ENCODE measurements at regions not wholly inside any gene's neighbourhood (a gene's known extent, or its start where the extent isn't known, plus 50 kb on each side); places are given as distances from the start of the nearest gene placed in this dataset.

DNA sequence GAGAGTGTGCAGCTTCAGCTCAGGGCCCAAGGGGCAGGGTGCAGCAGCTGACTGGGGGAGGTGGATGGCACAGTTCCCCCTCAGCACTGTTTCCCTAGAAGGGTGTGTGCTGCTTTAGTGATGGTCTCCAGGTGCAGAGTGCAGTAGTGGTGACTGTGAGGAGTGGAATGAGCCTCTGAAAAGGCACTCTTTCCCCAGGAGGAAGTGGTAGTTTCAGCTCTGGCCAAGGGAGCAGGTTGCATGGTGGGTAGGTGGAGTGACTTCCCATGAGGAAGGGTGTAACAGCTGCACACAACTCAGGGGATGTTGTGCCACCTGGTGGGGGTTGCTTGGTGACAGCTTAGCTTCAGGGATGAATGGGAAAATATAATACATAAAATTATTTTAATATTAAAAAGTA lies 251.5 kb upstream of the NXPH2 start:
- Mint-ChIP-seq H3K9me3 (peaks cover 6% of the 10 kb centered on the region), H3K27ac (no peak overlapping the region)
- ATAC-seq = peak; percentile 12

DNA sequence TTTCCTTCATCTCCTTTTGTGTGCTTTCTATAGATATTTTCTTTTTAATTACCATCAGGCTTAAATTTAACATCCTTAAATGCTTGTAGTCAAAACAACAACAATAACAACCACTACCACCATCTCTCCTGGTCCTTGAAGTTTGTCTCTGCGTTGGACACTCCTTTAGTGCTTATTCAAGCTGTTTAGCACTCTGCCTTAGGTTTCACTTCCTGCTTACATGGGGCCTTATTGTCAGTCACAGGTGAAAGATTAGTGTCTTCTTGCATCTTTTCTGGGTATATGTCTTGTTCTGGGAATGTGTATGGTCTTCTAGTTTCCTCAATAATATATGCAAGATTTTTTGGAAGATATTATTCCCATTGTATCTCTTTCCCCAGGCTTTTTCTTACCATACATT lies 240.1 kb upstream of the NXPH2 start:
- H3K27me3 Mint-ChIP-seq = no peaks in the 10 kb centered on the region

More for the DNA sequence above, 251.5 kb upstream of the NXPH2 start:
- Mint-ChIP-seq H3K27me3 (no peaks in the 10 kb centered on the region), H3K4me3 (no peak overlapping the region), H3K36me3 (no peaks in the 10 kb centered on the region), H3K4me1 (no peaks in the 10 kb centered on the region)

DNA sequence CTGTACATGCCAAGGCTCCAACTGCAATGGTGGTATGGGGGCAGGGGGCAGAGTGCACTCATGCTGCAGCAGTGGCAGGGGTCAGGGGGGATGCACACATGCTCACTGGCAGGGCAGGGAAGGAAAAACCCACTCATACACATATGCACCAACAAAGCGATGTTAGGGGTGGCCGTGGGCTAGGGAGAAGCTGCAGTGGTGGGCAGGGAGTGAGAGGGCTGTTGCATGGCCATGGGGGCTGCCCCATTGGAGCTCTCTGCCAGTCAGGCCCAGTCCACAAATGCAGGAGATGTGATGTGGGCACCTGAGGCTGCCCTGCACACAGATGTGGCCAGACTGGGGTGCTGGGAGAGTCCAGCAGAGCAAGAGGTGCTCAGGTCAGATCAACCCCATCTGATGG lies 238.1 kb upstream of the NXPH2 start:
- H3K27ac Mint-ChIP-seq = no peak overlapping the region
- no peak for ATAC-seq
- no peaks in the 10 kb centered on the region for H3K36me3 Mint-ChIP-seq
- no peaks in the 10 kb centered on the region for H3K27me3 Mint-ChIP-seq
- H3K4me3 Mint-ChIP-seq = no peak overlapping the region
- no peaks in the 10 kb centered on the region for H3K4me1 Mint-ChIP-seq
- peaks cover 16% of the 10 kb centered on the region for H3K9me3 Mint-ChIP-seq

More for the DNA sequence above, 240.1 kb upstream of the NXPH2 start:
- no peak for ATAC-seq
- Mint-ChIP-seq H3K4me1 (no peaks in the 10 kb centered on the region), H3K9me3 (peaks cover 12% of the 10 kb centered on the region), H3K36me3 (no peaks in the 10 kb centered on the region), H3K4me3 (no peak overlapping the region), H3K27ac (no peak overlapping the region)

DNA sequence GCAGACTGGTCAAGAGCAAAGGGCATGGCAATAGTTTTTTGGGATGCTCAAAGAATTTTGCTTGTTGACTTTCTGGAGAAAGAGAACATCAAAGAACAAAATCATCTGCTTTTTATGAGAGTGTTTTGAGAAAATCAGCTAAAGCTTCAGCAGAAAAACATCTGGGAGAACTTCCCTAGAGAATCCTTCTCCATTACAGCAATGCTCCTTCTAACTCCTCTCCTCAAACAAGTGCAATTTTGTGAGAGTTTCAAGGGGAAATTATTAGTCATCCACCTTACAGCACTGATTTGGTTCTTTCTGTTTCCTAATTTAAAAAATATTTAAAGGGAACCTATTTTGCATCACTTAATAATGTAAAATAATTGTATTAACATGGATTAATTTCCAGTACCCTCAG lies 226.9 kb upstream of the NXPH2 start:
- no peak overlapping the region for H3K4me3 Mint-ChIP-seq

DNA sequence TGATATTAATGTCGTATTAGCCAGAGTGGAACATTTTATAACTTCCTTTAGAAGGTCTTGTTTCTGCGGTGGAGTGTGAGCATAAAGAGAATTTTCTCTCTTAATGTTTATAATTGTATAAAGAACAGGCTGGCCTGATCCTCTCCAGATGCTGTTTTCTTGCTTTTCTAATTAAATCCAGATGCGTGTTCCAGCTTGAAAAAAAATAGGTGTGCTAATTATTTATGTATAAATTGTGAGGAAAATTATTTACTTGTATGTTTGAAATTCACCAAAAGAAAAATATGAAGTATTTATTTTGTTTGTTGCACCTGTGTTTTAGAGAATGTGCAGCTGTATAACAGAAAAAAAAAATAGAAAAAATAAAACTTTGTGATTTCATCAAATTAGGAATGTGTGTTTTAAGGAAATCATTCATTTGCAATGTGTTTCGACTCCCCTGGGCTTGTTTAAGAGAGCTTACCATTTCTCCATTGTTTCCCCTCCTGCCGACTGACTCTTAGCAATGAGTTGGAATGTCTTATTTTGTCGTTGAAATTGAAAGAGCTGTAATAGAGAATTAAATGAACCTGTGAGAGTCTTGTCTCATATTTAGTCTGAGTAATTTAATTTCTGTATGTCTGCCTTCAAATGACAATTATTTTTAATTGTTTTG lies 220.1 kb upstream of the NXPH2 start:
- H3K27me3 Mint-ChIP-seq = no peaks in the 10 kb centered on the region
- no peak overlapping the region for H3K4me3 Mint-ChIP-seq
- no peaks in the 10 kb centered on the region for H3K4me1 Mint-ChIP-seq
- no peak overlapping the region for H3K27ac Mint-ChIP-seq
- H3K9me3 Mint-ChIP-seq = peaks cover 7% of the 10 kb centered on the region
- no peak for ATAC-seq
- H3K36me3 Mint-ChIP-seq = no peaks in the 10 kb centered on the region

More for the DNA sequence above, 226.9 kb upstream of the NXPH2 start:
- no peak overlapping the region for H3K27ac Mint-ChIP-seq
- H3K4me1 Mint-ChIP-seq = no peaks in the 10 kb centered on the region
- H3K36me3 Mint-ChIP-seq = no peaks in the 10 kb centered on the region
- no peak for ATAC-seq
- no peaks in the 10 kb centered on the region for H3K27me3 Mint-ChIP-seq
- no peaks in the 10 kb centered on the region for H3K9me3 Mint-ChIP-seq

DNA sequence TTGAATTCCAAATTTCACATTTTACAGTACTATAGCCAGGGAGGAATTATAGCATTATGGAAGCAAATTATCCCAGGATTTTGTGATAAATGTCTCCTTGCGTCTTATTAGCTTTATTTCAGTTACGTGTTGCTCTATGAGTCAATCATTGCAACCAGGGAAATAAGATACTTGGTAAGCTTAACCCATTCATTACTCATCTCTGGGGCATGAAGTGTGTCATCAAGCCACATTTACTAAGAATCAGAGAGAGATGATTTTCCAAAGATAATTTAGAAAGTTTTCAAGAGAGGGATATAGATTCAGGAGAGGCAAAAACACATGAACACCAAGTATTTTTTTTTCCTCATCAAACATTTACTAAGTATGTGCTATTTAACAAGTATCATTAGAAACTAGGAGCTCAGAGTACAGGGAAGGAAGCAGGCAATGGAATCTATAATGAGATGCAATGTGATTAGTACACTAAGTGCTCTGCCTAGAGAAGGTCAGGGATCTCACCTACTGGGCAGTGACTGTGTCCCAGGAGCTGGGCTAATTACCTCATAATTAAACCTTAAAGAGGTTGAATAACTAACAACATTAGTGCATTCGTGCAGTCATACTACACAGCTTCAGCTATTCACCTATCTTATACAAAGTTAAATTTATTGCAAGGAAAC lies 217.8 kb upstream of the NXPH2 start:
- peaks cover 7% of the 10 kb centered on the region for H3K9me3 Mint-ChIP-seq
- no peak for ATAC-seq
- H3K27me3 Mint-ChIP-seq = no peaks in the 10 kb centered on the region
- H3K36me3 Mint-ChIP-seq = no peaks in the 10 kb centered on the region
- no peak overlapping the region for H3K27ac Mint-ChIP-seq
- H3K4me1 Mint-ChIP-seq = no peaks in the 10 kb centered on the region
- H3K4me3 Mint-ChIP-seq = no peak overlapping the region

DNA sequence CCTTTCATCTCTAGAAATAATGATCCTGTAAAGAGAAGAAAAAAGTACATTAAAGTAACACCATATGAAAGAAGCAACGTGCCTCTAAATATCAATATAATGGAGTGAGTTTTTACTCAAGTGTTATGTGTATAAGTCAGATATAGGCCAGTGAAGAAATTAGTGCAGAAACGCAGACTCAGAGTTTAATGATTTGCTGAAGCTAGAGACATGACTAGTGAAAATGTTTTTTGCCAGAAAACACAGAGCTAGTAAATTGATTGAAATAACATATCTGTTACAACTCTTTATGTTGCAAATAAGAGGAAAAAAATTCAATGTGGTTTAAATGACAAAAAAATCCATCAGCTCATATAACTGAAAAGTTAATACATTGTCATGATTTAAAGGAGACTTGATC lies 217.2 kb upstream of the NXPH2 start:
- Mint-ChIP-seq H3K4me1 (no peaks in the 10 kb centered on the region), H3K9me3 (peaks cover 7% of the 10 kb centered on the region), H3K4me3 (no peak overlapping the region), H3K27me3 (no peaks in the 10 kb centered on the region), H3K27ac (no peak overlapping the region), H3K36me3 (no peaks in the 10 kb centered on the region)
- ATAC-seq = no peak

DNA sequence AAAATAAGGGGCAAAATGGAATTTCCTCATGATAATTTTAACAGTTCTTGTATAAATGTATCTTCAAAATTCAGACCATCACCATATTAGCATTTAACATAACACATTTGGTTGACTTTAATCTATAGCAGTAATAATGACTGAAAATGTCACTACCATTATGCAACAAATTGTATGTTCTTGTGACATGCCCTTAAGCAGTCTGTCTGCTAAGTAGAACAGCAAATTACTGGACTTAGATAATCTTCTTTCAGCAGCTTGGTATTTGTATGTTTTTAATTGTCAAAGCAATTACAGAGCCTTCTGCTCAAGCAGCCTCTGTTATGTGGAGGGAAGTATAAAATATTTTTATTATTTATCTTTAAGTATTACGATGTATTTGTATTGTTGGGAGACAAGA lies 214.3 kb upstream of the NXPH2 start:
- H3K36me3 Mint-ChIP-seq = no peaks in the 10 kb centered on the region
- no peaks in the 10 kb centered on the region for H3K27me3 Mint-ChIP-seq
- H3K9me3 Mint-ChIP-seq = peaks cover 4% of the 10 kb centered on the region
- no peak overlapping the region for H3K27ac Mint-ChIP-seq
- no peak for ATAC-seq
- H3K4me3 Mint-ChIP-seq = no peak overlapping the region
- no peaks in the 10 kb centered on the region for H3K4me1 Mint-ChIP-seq

DNA sequence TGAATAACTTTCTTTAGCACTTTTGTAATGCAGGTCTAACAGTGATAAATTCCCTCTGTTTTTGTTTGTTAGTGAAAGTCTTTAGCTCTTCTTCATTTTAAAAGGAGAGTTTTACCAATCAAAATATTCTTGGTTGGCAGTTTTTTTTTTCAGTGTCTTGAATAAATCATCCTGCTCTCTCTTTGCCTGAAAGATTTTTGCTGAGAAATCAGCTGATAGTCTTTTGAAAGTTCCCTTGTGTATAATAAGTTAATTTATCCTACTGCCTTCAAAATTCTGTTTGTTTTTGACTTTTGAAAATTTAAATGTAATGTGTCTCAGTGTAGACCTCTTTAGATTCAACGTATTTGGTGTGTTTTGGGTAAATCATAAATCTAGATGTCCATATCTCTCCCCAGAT lies 205.7 kb upstream of the NXPH2 start:
- H3K9me3 Mint-ChIP-seq = peaks cover 11% of the 10 kb centered on the region
- no peaks in the 10 kb centered on the region for H3K27me3 Mint-ChIP-seq
- no peaks in the 10 kb centered on the region for H3K36me3 Mint-ChIP-seq
- ATAC-seq = no peak
- no peak overlapping the region for H3K4me3 Mint-ChIP-seq
- no peaks in the 10 kb centered on the region for H3K4me1 Mint-ChIP-seq
- no peak overlapping the region for H3K27ac Mint-ChIP-seq

DNA sequence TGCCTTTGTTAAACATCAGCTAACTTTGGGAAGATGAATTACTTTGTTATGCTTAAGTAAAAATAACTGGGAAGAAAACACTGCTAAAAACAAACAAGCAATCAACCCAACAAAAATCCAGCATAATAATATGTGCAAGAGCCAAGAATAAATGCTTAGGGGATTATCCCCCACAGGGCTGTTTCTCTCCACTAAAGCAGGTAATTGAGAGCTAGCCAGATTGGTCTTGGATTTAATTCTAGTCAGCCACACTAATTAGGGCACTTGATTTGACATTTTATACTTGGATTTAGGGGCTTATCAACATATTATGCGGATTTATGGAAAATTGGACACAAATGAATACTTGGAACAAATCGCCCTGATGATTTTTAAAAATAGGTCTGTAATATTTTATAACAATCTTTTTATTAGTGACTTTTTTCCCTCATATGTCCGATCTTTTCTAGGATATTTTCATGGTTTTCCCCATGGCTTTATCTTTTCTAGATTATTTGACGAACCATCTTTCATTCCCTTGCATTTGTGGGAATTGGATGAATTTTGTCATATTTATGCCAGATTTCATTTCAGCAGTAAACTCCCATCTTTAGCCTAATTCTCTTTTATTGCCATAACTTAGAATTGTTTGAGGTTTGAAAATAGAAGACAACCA lies 199.1 kb upstream of the NXPH2 start:
- Mint-ChIP-seq H3K4me1 (no peaks in the 10 kb centered on the region), H3K4me3 (no peak overlapping the region), H3K27ac (no peak overlapping the region), H3K27me3 (no peaks in the 10 kb centered on the region), H3K9me3 (no peaks in the 10 kb centered on the region), H3K36me3 (no peaks in the 10 kb centered on the region)
- no peak for ATAC-seq

DNA sequence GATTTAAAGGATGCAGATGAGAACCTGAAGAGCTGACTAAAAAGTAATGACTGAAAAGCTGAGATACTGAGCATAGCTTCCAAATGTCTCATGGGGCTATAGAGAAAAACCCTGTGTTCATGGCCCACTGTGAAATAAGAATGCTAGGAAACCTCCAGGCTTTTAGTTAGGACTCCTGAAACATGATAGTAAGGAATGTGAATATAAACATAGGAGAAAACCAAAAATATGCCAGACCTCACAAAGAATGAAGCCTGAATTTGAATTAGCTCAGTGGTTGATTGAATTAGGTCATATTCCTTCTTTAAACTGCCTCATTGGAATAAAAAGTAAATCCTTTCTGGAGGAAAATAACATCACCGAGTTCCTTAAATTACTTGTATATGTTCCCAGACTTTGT lies 194.5 kb upstream of the NXPH2 start:
- ATAC-seq = no peak
- Mint-ChIP-seq H3K9me3 (no peaks in the 10 kb centered on the region), H3K27me3 (no peaks in the 10 kb centered on the region), H3K4me1 (no peaks in the 10 kb centered on the region), H3K4me3 (no peak overlapping the region), H3K27ac (no peak overlapping the region), H3K36me3 (no peaks in the 10 kb centered on the region)

DNA sequence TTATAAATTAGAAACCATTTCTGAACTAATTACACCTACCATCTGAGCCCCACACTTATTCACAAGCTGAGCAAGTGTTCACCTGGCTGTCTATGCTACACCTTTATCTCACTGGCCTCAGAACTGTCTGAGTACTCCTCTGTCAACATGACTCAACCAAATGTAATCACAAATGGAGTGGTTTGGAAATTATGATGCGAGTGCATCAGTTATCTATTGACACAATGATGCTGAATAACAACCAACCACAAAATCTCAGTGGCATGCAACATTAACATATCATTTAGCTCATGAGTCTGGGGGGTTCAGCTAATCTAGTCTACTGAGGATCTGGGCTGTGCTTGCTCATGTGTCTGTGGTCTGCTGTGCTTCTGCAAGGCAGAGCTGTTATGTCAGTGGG lies 184.2 kb upstream of the NXPH2 start:
- Mint-ChIP-seq H3K27me3 (no peaks in the 10 kb centered on the region), H3K36me3 (no peaks in the 10 kb centered on the region), H3K4me1 (no peaks in the 10 kb centered on the region)

DNA sequence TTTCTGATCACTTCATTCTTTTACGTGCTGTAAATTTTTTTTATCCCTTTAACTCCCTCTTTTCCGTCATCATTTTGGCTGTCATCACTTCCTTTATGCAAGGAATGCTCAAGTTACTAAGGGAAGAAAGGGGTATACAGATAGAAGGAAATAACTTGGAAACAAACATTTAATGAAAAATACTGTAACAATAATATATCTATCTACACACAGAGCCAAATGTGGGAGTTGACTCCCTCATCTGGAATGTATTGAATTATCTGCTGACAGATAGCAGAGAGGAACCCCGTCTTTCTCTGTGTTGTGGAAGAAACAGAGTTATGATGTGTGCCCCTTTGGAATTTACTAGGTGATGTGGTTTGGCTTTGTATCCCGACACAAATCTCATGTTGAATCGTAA lies 182.5 kb upstream of the NXPH2 start:
- Mint-ChIP-seq H3K27me3 (no peaks in the 10 kb centered on the region), H3K9me3 (peaks cover 9% of the 10 kb centered on the region), H3K4me3 (no peak overlapping the region), H3K36me3 (no peaks in the 10 kb centered on the region), H3K4me1 (no peaks in the 10 kb centered on the region), H3K27ac (no peak overlapping the region)
- ATAC-seq = no peak

More for the DNA sequence above, 184.2 kb upstream of the NXPH2 start:
- ATAC-seq = no peak
- Mint-ChIP-seq H3K27ac (no peak overlapping the region), H3K9me3 (peaks cover 5% of the 10 kb centered on the region), H3K4me3 (no peak overlapping the region)

DNA sequence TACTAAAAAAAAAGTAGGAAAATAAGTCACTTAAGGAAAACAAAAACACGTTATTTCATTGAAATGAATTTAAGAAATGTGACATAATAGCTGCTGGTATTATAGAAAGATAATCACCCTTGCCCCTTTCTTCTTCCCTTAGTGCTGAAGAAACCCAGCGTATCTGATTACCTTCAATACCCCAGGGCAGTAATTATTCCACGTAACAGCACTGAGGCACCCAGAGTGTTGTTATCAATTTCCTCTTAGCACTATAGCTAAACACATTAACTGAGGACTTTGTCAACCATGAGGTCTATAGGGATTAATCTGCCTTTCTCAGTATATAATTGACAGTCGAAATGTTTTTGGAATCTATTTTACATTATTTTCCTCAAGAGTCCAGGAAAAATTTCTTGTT lies 180.0 kb upstream of the NXPH2 start:
- Mint-ChIP-seq H3K36me3 (no peaks in the 10 kb centered on the region), H3K9me3 (peaks cover 6% of the 10 kb centered on the region), H3K27me3 (no peaks in the 10 kb centered on the region), H3K27ac (no peak overlapping the region), H3K4me1 (no peaks in the 10 kb centered on the region), H3K4me3 (no peak overlapping the region)
- ATAC-seq = no peak

DNA sequence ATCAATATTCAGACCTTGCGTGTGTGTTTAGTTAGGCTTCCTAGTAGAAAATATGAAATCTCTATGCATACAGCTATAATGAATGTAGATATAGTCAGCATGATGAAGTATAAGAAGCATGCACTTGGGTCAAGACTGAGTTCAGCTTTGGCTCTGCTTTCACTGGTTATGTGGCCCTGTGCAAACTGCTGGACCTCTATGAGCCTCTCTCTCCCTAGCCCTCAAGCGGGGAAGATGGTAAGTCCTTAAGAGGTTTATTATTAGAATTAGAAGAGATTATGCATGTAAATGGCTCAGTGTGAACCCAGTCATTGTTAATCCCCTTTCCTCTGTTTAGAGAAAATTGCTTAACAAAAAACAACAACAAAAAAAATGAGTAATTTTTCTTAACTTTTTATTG lies 178.8 kb upstream of the NXPH2 start:
- ATAC-seq = no peak
- peaks cover 4% of the 10 kb centered on the region for H3K9me3 Mint-ChIP-seq
- H3K27me3 Mint-ChIP-seq = no peaks in the 10 kb centered on the region
- no peak overlapping the region for H3K27ac Mint-ChIP-seq
- no peak overlapping the region for H3K4me3 Mint-ChIP-seq
- H3K36me3 Mint-ChIP-seq = no peaks in the 10 kb centered on the region
- no peaks in the 10 kb centered on the region for H3K4me1 Mint-ChIP-seq

DNA sequence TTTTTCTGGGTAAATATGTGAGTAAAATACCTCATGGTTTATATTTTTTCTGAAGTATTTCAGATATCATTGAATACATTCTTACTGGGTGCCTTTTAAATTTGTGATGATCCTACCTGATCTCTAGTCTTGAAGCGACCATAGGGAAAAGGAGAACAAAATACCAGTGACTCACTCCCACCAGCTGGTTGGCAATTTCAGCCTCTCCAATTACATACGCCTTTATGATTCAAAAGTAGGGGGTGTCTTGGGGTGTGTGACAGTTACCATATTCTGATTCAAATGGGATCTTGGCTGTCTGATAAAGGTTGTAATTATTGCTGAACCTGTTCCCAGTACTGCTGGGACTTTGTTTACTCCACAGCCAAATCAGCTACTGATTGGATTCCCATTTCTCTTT lies 175.9 kb upstream of the NXPH2 start:
- no peak for ATAC-seq
- Mint-ChIP-seq H3K9me3 (peaks cover 7% of the 10 kb centered on the region), H3K27me3 (no peaks in the 10 kb centered on the region), H3K4me3 (no peak overlapping the region), H3K36me3 (no peaks in the 10 kb centered on the region), H3K4me1 (no peaks in the 10 kb centered on the region), H3K27ac (no peak overlapping the region)
